Astrocyte of the cerebellum (primary cell): ENCODE measurements at regions not wholly inside any gene's neighbourhood (a gene's known extent, or its start where the extent isn't known, plus 50 kb on each side); places are given as distances from the start of the nearest gene placed in this dataset.
"Not testable (repeated sequence)": the region's sequence is repeated elsewhere in the genome, so short reads cannot be mapped to it uniquely, and the experiment has no call there.

Experiments
- DNase-seq: peaks from one replicate; pipeline ENCODE4 v3.0.0-alpha.2; 2011; ENCODE audit warnings: low read depth
- H3K4me3 ChIP-seq: 2 replicates; pipeline ENCODE4 v1.5.1; 2011; ENCODE audit warnings: mild to moderate bottlenecking, low read depth, low read length, moderate library complexity
- CTCF ChIP-seq: IDR thresholded peaks from 2 replicates; pipeline ENCODE4 v1.5.1; 2012; ENCODE audit warnings: low read length, low read depth, moderate library complexity, mild to moderate bottlenecking; ENCODE audit errors: missing control alignments
- in situ Hi-C: cut with HindIII; loops from 2 replicates; pipeline ENCODE4 v1.10.0; 2017; ENCODE audit warnings: low sequenced_read_pairs

GRCh38 chr2:121068851-121069250 lies 216.2 kb downstream of the TFCP2L1 start:
- DNase-seq = no peak
- H3K4me3 ChIP-seq = no peak overlapping the region
- in situ Hi-C loops = loop anchor here (5.0 kb wide), 1 partner anchor 367 kb away; no protein-coding TSS in a partner anchor

GRCh38 chr2:121069434-121069969 lies 215.5 kb downstream of the TFCP2L1 start:
- in situ Hi-C loops = loop anchor here (5.0 kb wide), 1 partner anchor 367 kb away; no protein-coding TSS in a partner anchor
- no peak for DNase-seq
- no peak overlapping the region for H3K4me3 ChIP-seq
- TF ChIP-seq CTCF = no peak

More at GRCh38 chr2:121068851-121069250, 216.2 kb downstream of the TFCP2L1 start:
- no peak for TF ChIP-seq CTCF

- TF ChIP-seq CTCF = peak; percentile 7
- in situ Hi-C loops, DNase-seq, H3K4me3 ChIP-seq: not testable (repeated sequence)
These were observed 214.9 kb downstream of the TFCP2L1 start for GRCh38 chr2:121070061-121070460.

DNA sequence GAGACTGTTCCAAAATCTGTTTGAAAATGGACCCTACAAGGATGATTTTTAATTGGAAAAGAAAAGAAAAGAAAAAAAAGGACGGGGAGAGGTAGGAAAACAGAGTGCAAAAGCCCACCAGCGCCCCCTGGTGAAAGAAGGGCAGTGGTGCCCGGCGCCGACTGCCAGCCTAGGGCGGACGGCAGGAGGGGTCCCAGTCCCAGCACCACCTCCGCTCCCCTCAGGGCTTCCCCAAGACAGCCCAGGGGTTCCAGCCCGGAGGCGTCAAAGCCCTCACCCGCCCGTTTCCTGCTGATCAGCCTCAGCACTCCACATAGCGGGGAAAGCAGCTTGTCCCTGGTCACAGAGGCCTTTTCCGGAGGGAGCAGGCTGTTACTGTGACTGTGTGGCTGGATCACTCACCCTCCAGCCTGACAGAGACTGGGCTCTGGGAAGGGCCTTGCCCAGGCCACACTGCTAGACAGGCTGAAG lies 213.9 kb downstream of the TFCP2L1 start:
- DNase-seq = no peak
- in situ Hi-C loops = no loop called here
- TF ChIP-seq CTCF = peak; percentile 97
- H3K4me3 ChIP-seq = no peak overlapping the region

- in situ Hi-C loops = no loop called here
- no peak for TF ChIP-seq CTCF
These were observed 212.2 kb downstream of the TFCP2L1 start for GRCh38 chr2:121072784-121073183.

GRCh38 chr2:121073320-121074210 lies 211.4 kb downstream of the TFCP2L1 start:
- in situ Hi-C loops = no loop called here
- no peak for TF ChIP-seq CTCF
- no peak for DNase-seq
- H3K4me3 ChIP-seq = no peak overlapping the region

More at GRCh38 chr2:121072784-121073183, 212.2 kb downstream of the TFCP2L1 start:
- no peak overlapping the region for H3K4me3 ChIP-seq
- no peak for DNase-seq
